ENCODE measurements at regions not wholly inside any gene's neighbourhood (a gene's known extent, or its start where the extent isn't known, plus 50 kb on each side); places are given as distances from the start of the nearest gene placed in this dataset.

DNA sequence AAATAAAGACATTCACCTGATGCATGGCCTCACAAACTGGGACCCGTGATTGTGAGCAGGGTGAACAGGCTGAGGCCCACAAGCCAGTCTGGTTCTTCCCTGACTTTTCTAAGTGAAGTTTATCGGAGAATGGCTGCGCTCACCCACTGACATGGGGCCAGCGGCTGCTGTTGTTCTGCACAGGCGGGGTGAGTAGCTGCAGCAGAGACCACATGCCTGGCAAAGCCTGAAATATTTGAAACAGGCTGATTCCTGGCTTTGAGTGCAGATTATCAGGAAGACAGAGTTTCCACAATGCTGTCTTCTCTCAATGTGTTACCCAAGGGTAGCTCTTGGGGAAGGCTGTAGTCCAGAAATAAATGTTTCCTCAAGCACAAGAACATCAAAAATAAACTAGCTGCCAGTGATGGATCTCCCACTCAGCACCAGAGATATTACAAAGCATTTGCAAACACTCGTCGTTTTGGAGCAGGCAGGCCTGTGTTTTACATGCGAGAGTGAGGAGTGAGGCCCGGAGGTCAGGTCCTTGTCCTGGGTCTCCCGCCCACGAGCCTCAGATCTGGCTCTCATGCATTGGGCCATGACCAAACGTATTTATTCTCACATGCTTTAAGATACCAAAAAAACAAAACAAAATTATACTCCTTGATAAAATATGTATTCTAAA, 647.1 kb downstream of the GALR1 start:
- no peak for TF ChIP-seq SIN3A (IDR thresholded peaks at IDR 0.05; ENCODE audit: borderline replicate concordance, insufficient read depth, low read length)
- TF ChIP-seq TAF1 (IDR thresholded peaks at IDR 0.05; ENCODE audit: borderline replicate concordance, insufficient read depth, low read length): no peak
- TF ChIP-seq, protein P1, sequence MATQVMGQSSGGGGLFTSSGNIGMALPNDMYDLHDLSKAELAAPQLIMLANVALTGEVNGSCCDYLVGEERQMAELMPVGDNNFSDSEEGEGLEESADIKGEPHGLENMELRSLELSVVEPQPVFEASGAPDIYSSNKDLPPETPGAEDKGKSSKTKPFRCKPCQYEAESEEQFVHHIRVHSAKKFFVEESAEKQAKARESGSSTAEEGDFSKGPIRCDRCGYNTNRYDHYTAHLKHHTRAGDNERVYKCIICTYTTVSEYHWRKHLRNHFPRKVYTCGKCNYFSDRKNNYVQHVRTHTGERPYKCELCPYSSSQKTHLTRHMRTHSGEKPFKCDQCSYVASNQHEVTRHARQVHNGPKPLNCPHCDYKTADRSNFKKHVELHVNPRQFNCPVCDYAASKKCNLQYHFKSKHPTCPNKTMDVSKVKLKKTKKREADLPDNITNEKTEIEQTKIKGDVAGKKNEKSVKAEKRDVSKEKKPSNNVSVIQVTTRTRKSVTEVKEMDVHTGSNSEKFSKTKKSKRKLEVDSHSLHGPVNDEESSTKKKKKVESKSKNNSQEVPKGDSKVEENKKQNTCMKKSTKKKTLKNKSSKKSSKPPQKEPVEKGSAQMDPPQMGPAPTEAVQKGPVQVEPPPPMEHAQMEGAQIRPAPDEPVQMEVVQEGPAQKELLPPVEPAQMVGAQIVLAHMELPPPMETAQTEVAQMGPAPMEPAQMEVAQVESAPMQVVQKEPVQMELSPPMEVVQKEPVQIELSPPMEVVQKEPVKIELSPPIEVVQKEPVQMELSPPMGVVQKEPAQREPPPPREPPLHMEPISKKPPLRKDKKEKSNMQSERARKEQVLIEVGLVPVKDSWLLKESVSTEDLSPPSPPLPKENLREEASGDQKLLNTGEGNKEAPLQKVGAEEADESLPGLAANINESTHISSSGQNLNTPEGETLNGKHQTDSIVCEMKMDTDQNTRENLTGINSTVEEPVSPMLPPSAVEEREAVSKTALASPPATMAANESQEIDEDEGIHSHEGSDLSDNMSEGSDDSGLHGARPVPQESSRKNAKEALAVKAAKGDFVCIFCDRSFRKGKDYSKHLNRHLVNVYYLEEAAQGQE (IDR thresholded peaks at IDR 0.05; ENCODE audit: insufficient read depth in 1 of 2, low read depth in 2 of 2, low read length in 2 of 2): no peak

DNA sequence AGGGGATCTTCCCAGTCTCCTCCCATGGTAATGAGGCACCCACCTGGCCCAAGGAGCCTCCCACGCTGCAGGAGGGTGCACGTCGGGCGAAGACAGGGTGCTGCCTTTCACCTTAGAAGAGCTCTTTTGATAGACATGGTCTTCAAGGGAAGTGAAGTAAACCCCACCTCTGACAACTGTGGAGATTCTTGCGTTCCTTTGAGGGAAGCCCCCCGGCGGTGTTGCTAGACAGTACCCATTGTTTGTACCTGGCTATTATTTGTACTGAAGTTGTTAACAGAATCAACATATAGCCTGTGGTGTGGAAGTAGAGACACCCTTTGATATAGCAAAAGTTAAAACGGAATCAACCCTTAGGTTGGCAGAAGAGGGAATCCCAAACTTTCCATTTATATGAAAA, 648.0 kb downstream of the GALR1 start:
- TF ChIP-seq TAF1 (IDR thresholded peaks at IDR 0.05; ENCODE audit: borderline replicate concordance, insufficient read depth, low read length) (no peak), FOXP2 (optimal IDR thresholded peaks at IDR 0.05; ENCODE audit: borderline replicate concordance, extremely low read depth, extremely low read length, insufficient read depth) (no peak), POLR2AphosphoS5 (IDR thresholded peaks at IDR 0.05; ENCODE audit: low read depth, low read length) (no peak), SIN3A (IDR thresholded peaks at IDR 0.05; ENCODE audit: borderline replicate concordance, insufficient read depth, low read length) (no peak)
- TF ChIP-seq, protein P1 (IDR thresholded peaks at IDR 0.05; ENCODE audit: insufficient read depth in 1 of 2, low read depth in 2 of 2, low read length in 2 of 2): no peak

DNA sequence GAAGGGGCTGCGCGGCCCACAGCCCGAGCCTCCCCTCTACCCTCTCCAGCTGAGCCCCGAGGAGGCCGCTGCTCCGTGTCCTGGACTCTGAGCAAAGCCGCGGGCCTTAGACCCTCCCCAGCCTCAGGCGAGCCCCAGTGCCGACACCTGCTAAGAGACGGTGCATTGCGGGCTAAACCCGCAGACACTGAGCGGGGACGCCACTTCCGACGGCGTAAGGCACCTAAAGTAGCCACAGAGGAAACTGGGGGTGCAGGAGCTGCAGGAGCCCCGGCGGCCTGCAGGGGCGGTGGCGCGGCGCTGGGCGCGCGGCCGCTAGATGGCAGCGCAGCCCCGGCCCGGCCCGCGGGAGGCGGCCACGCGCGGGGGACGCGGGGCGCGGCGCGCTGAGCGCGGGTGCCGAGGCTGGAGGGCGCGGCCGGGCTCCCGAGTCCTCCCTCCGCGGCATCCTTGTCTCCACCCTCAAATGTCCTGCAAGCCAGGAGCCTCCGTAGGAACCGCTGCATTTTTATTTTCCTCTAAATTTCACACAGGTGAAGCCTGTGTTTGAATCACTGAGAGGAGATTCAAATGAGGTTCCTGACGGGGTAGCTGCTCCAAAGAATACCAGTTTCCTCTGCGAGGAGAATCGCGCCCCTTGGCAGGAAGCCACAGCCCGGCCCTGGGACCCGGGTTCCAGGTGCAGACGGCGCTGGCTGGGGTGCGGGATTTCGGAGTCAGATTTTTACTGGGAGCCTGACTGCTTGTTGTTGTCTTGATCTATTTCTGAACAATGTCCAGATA, 650.5 kb downstream of the GALR1 start:
- TF ChIP-seq POLR2AphosphoS5 (IDR thresholded peaks at IDR 0.05; ENCODE audit: low read depth, low read length) (no peak), TAF1 (IDR thresholded peaks at IDR 0.05; ENCODE audit: borderline replicate concordance, insufficient read depth, low read length) (no peak), SIN3A (IDR thresholded peaks at IDR 0.05; ENCODE audit: borderline replicate concordance, insufficient read depth, low read length) (no peak), FOXP2 (optimal IDR thresholded peaks at IDR 0.05; ENCODE audit: borderline replicate concordance, extremely low read depth, extremely low read length, insufficient read depth) (no peak)
- TF ChIP-seq, protein P1 (IDR thresholded peaks at IDR 0.05; ENCODE audit: insufficient read depth in 1 of 2, low read depth in 2 of 2, low read length in 2 of 2): no peak

DNA sequence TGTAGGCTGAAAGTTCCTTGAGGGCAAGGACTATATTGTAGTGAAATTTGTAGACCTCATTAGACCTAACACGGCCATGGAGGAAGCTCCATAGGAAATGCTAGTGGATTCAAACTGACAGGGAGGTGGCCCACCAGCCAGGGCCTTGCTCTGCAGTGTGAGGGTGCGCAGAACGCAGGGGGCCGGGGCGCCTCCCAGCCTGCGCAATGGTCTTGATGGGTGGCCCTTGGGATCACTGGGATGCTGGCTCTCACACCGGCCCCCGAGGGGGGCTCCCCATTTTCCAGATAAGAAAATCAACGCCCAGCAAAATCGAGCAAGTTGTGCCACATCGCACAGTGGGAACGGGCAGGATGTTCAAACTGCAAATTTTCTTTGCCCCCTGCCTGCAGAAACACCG, 655.4 kb downstream of the GALR1 start:
- TF ChIP-seq FOXP2 (optimal IDR thresholded peaks at IDR 0.05; ENCODE audit: borderline replicate concordance, extremely low read depth, extremely low read length, insufficient read depth) (no peak), POLR2AphosphoS5 (IDR thresholded peaks at IDR 0.05; ENCODE audit: low read depth, low read length) (no peak), TAF1 (IDR thresholded peaks at IDR 0.05; ENCODE audit: borderline replicate concordance, insufficient read depth, low read length) (no peak), SIN3A (IDR thresholded peaks at IDR 0.05; ENCODE audit: borderline replicate concordance, insufficient read depth, low read length) (no peak)
- TF ChIP-seq, protein P1 (IDR thresholded peaks at IDR 0.05; ENCODE audit: insufficient read depth in 1 of 2, low read depth in 2 of 2, low read length in 2 of 2): no peak
